ENCODE measurements at regions not wholly inside any gene's neighbourhood (a gene's known extent, or its start where the extent isn't known, plus 50 kb on each side); places are given as distances from the start of the nearest gene placed in this dataset.

DNA sequence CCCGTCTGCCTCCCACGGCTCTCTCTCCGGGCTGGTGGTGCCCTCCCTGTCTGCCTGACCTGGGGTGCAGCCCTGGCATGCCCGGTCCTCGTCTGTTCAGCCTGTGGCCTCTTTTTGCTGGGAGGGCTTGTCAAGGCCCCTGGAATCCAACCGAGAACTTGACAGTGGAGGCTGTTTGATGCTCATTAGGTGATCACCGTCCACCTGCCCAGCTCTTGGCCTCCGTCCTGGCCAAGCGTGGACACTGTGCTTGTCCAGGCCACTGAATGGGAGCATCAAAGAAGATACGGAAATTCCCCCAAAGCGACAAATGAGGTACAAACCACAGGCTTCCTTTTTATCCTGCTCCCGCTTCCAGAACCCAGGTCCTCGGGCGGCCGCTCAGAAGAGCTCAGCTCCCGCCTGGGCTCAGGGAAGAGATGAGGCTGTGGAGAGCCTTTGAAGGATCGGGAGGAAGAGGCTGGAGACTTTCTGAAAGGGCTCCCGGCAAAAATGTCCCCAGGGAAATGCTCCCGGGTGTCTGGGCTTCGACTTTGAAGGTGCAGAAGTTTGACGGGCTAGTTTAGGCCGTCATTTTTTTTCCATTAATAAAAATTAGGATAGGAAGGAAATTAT, 1273.9 kb downstream of the BRD1 start:
- no peak overlapping the region for H2BK5ac ChIP-seq (ENCODE audit: low read depth, low read length, poor library complexity, severe bottlenecking)
- no peak overlapping the region for H4K91ac ChIP-seq (ENCODE audit: insufficient read depth, low read depth, low read length)
- TF ChIP-seq, protein P1, sequence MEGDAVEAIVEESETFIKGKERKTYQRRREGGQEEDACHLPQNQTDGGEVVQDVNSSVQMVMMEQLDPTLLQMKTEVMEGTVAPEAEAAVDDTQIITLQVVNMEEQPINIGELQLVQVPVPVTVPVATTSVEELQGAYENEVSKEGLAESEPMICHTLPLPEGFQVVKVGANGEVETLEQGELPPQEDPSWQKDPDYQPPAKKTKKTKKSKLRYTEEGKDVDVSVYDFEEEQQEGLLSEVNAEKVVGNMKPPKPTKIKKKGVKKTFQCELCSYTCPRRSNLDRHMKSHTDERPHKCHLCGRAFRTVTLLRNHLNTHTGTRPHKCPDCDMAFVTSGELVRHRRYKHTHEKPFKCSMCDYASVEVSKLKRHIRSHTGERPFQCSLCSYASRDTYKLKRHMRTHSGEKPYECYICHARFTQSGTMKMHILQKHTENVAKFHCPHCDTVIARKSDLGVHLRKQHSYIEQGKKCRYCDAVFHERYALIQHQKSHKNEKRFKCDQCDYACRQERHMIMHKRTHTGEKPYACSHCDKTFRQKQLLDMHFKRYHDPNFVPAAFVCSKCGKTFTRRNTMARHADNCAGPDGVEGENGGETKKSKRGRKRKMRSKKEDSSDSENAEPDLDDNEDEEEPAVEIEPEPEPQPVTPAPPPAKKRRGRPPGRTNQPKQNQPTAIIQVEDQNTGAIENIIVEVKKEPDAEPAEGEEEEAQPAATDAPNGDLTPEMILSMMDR (conservative IDR thresholded peaks at IDR 0.05; ENCODE audit: low read depth, low read length), result no peak
- no peak for TF ChIP-seq MXI1 (IDR thresholded peaks at IDR 0.05; ENCODE audit: borderline replicate concordance, low read depth, low read length)
- no peak for TF ChIP-seq NFE2L2 (IDR thresholded peaks at IDR 0.05; ENCODE audit: low read depth, low read length)
- TF ChIP-seq BHLHE40 (IDR thresholded peaks at IDR 0.05; ENCODE audit: low read depth, low read length), result no peak
- TF ChIP-seq RAD21 (IDR thresholded peaks at IDR 0.05; ENCODE audit: low read length), result no peak
- no peak for TF ChIP-seq RCOR1 (IDR thresholded peaks at IDR 0.05; ENCODE audit: insufficient replicate concordance, low read length)
- TF ChIP-seq, protein P2, sequence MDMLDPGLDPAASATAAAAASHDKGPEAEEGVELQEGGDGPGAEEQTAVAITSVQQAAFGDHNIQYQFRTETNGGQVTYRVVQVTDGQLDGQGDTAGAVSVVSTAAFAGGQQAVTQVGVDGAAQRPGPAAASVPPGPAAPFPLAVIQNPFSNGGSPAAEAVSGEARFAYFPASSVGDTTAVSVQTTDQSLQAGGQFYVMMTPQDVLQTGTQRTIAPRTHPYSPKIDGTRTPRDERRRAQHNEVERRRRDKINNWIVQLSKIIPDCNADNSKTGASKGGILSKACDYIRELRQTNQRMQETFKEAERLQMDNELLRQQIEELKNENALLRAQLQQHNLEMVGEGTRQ (IDR thresholded peaks at IDR 0.05; ENCODE audit: low read depth, low read length), result no peak
- no peak for TF ChIP-seq SMC3 (IDR thresholded peaks at IDR 0.05; ENCODE audit: low read depth, low read length)
- TF ChIP-seq MAZ (IDR thresholded peaks at IDR 0.05; ENCODE audit: borderline replicate concordance, low read depth, low read length), result no peak
- TF ChIP-seq MAFK (IDR thresholded peaks at IDR 0.05; ENCODE audit: low read depth, low read length), result no peak
- no peak for TF ChIP-seq RFX5 (IDR thresholded peaks at IDR 0.05; ENCODE audit: low read depth, low read length)
- TF ChIP-seq ELK1 (IDR thresholded peaks at IDR 0.05; ENCODE audit: borderline replicate concordance, low read depth, low read length), result no peak
- TF ChIP-seq CEBPB (IDR thresholded peaks at IDR 0.05; ENCODE audit: low read depth, low read length), result no peak
- TF ChIP-seq FOS (IDR thresholded peaks at IDR 0.05; ENCODE audit: low read depth, low read length), result no peak
- no peak for TF ChIP-seq CHD1 (IDR thresholded peaks at IDR 0.05; ENCODE audit: low read depth, low read length)
- H2BK20ac ChIP-seq (ENCODE audit: low read depth, low read length), result no peak overlapping the region
- no peaks in the 10 kb centered on the region for H4K20me1 ChIP-seq (ENCODE audit: insufficient read depth, low read length)
- H3K18ac ChIP-seq (ENCODE audit: low read depth, low read length), result no peak overlapping the region
- BruUV-seq (replicated peaks), result no TSS peak
- H3K4ac ChIP-seq (ENCODE audit: low read depth, low read length), result no peak overlapping the region
- H3K14ac ChIP-seq (replicated peaks; ENCODE audit: low read depth, low read length), result no peak overlapping the region
- H3K27me3 ChIP-seq (ENCODE audit: control insufficient read depth, insufficient read depth, low read length), result no peaks in the 10 kb centered on the region
- in situ Hi-C loops (cut with MboI; ENCODE audit: low sequenced_read_pairs), result no loop called here
- no peaks in the 10 kb centered on the region for H3K9me1 ChIP-seq (ENCODE audit: insufficient read depth, low read length)
- H3K4me1 ChIP-seq (ENCODE audit: control insufficient read depth, insufficient read depth, low read length), result no peaks in the 10 kb centered on the region
- no peak for ATAC-seq (ENCODE audit: low read depth)
- H3K4me3 ChIP-seq (ENCODE audit: insufficient read depth, low read depth, low read length), result no peak overlapping the region
- DNase-seq, result no peak
- no peak overlapping the region for H2BK15ac ChIP-seq (ENCODE audit: low read depth, low read length)
- dilution Hi-C loops (cut with HindIII; ENCODE audit: low sequenced_read_pairs, unreplicated experiment), result no loop called here
- no peak overlapping the region for H3K56ac ChIP-seq (ENCODE audit: extremely low read depth, insufficient read depth, low read length)
- CTCF ChIA-PET, result no interaction called here
- H4K8ac ChIP-seq (ENCODE audit: low read depth in 2 of 2, low read length in 2 of 2), result no peak overlapping the region
- no peak overlapping the region for H2AFZ ChIP-seq (replicated peaks; ENCODE audit: low read length, poor library complexity)
- H2BK120ac ChIP-seq (ENCODE audit: low read depth, low read length), result no peak overlapping the region
- no peak overlapping the region for H3K4me2 ChIP-seq (ENCODE audit: low read depth, low read length)
- intact Hi-C loops (cut with micrococcal nuclease), result no loop called here
- no peak overlapping the region for H2AK9ac ChIP-seq (replicated peaks; ENCODE audit: low read depth, low read length, poor library complexity)
- H3K23ac ChIP-seq (ENCODE audit: low read depth, low read length), result no peak overlapping the region
- no peak overlapping the region for H2AK5ac ChIP-seq (ENCODE audit: low read depth, low read length)
- no peaks in the 10 kb centered on the region for H3K36me3 ChIP-seq (ENCODE audit: control insufficient read depth, insufficient read depth, low read length)
- H3K79me1 ChIP-seq (ENCODE audit: low read depth in 1 of 2, low read length in 2 of 2), result no peaks in the 10 kb centered on the region
- no peak overlapping the region for H3K27ac ChIP-seq (ENCODE audit: insufficient read depth, low read length)
- H3K9me3 ChIP-seq (ENCODE audit: control insufficient read depth, insufficient read depth, low read length), result peaks cover 61% of the 10 kb centered on the region
- no peak overlapping the region for H3K9ac ChIP-seq (ENCODE audit: low read depth, low read length)
- 87% methylated on average over 6 of the region's 22 CpGs; no CpG with 5 or more reads in 1 of the 2 experiments for WGBS, 2 experiments (ENCODE audit: extremely low coverage in 2 of 2, insufficient read length in 1 of 2)
- POLR2A ChIA-PET (ENCODE audit: unreplicated experiment), result no interaction called here
- no peak overlapping the region for H4K5ac ChIP-seq (ENCODE audit: low read depth, low read length)

Data from IMR-90 (cell line).